ENCODE measurements at regions not wholly inside any gene's neighbourhood (a gene's known extent, or its start where the extent isn't known, plus 50 kb on each side); places are given as distances from the start of the nearest gene placed in this dataset.

GRCh38 chr10:108303149-108303548, 1138.6 kb upstream of the SORCS1 start (continued):
- TF ChIP-seq CREB1 (CRISPR knock-in tag; IDR thresholded peaks at IDR 0.05; ENCODE audit: low read depth): no peak
- TF ChIP-seq NANOG (IDR thresholded peaks at IDR 0.05; ENCODE audit: borderline replicate concordance): no peak
- TF ChIP-seq REST (IDR thresholded peaks at IDR 0.05; ENCODE audit: unreplicated experiment): no peak
- TF ChIP-seq JUNB (IDR thresholded peaks at IDR 0.05; ENCODE audit: unreplicated experiment): no peak

GRCh38 chr10:108301002-108301401, 1136.5 kb upstream of the SORCS1 start:
- H3K4me1 ChIP-seq (ENCODE audit: insufficient read depth): peaks cover 12% of the 10 kb centered on the region
- H3K36me3 ChIP-seq (ENCODE audit: insufficient read depth): no peaks in the 10 kb centered on the region
- Mint-ChIP-seq H3K27ac (no peak overlapping the region), H3K4me3 (no peak overlapping the region), H3K36me3 (ENCODE audit: low read depth) (no peaks in the 10 kb centered on the region), H3K9me3 (no peaks in the 10 kb centered on the region), H3K27me3 (ENCODE audit: insufficient read depth, low read depth, poor library complexity) (no peaks in the 10 kb centered on the region), H3K4me1 (peaks cover 18% of the 10 kb centered on the region; the same call in 2 of the 3 replicates)
- H3K4me3 ChIP-seq: no peak overlapping the region
- no peaks in the 10 kb centered on the region for H3K9me2 ChIP-seq (ENCODE audit: insufficient read depth)
- no peaks in the 10 kb centered on the region for H3K27me3 ChIP-seq (ENCODE audit: insufficient read depth)
- no peaks in the 10 kb centered on the region for H3F3A ChIP-seq (replicated peaks; ENCODE audit: low read depth)
- H4K20me1 ChIP-seq (replicated peaks; ENCODE audit: insufficient read depth): no peaks in the 10 kb centered on the region
- ATAC-seq (no peak), DNase-seq (ENCODE audit: low spot score) (no peak)
- no peak overlapping the region for H3K27ac ChIP-seq (ENCODE audit: low read depth)
- no peak overlapping the region for H2AFZ ChIP-seq
- no peak overlapping the region for H3K4me2 ChIP-seq
- H3K79me2 ChIP-seq (replicated peaks; ENCODE audit: insufficient read depth): no peaks in the 10 kb centered on the region
- TF ChIP-seq ZNF114 (CRISPR knock-in tag; IDR thresholded peaks at IDR 0.05) (no peak), EZH2 (IDR thresholded peaks at IDR 0.05; ENCODE audit: low read depth, unreplicated experiment) (no peak), JUNB (IDR thresholded peaks at IDR 0.05; ENCODE audit: unreplicated experiment) (no peak), CREB1 (CRISPR knock-in tag; IDR thresholded peaks at IDR 0.05; ENCODE audit: low read depth) (no peak), CTCF (conservative IDR thresholded peaks at IDR 0.05; ENCODE audit: low read depth in 2 of 2) (no peak), POLR2AphosphoS5 (IDR thresholded peaks at IDR 0.05; ENCODE audit: low read depth) (no peak), NANOG (IDR thresholded peaks at IDR 0.05; ENCODE audit: borderline replicate concordance) (no peak), REST (IDR thresholded peaks at IDR 0.05; ENCODE audit: unreplicated experiment) (no peak), STAT1 (IDR thresholded peaks at IDR 0.05; ENCODE audit: unreplicated experiment) (no peak), ETS1 (IDR thresholded peaks at IDR 0.05) (no peak), ZNF331 (CRISPR knock-in tag; IDR thresholded peaks at IDR 0.05; ENCODE audit: low read depth) (no peak), EZH2phosphoT487 (IDR thresholded peaks at IDR 0.05; ENCODE audit: unreplicated experiment) (no peak)

All from GM23338 (cell line).